ENCODE measurements at regions not wholly inside any gene's neighbourhood (a gene's known extent, or its start where the extent isn't known, plus 50 kb on each side); places are given as distances from the start of the nearest gene placed in this dataset.
"Not testable (repeated sequence)": the region's sequence is repeated elsewhere in the genome, so short reads cannot be mapped to it uniquely, and the experiment has no call there.

DNA sequence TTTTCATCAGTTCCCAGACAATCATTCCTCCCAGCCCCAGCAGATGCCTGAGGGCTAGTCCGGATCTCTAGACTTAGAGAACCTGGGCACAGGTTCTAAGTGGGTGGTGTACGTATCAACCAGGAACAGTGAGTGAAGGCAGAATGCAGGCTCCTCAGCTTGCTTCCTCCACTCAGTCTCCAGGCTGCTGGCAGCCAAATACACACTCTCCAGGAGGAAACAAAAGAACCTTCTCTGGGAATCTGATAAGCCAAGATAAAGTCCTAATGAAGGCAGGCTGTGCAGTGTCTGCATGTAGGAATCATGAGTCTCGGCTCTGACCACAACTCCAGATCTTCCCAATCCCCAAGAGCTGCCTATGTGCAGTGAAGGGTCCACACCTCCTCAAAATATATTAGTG is 245.7 kb downstream of the SP3 start:
- no peaks in the 10 kb centered on the region for H3K4me1 ChIP-seq
- DNase-seq: no peak
- H3K27me3 ChIP-seq: peaks cover 0 to 10% (median 0%) of the 10 kb centered on the region in 3 donors
- TF ChIP-seq POLR2AphosphoS5 (IDR thresholded peaks at IDR 0.05) (no peak), EP300 (IDR thresholded peaks at IDR 0.05) (no peak), CTCF (IDR thresholded peaks at IDR 0.05) (no peak), POLR2A (IDR thresholded peaks at IDR 0.05) (no peak)
- intact Hi-C loops (cut with DNase I; ENCODE audit: low total_unique reads): no loop called here
- no peaks in the 10 kb centered on the region for H3K36me3 ChIP-seq
- H3K27ac ChIP-seq: no peak overlapping the region
- H3K9me3 ChIP-seq: no peaks in the 10 kb centered on the region
- no peak overlapping the region for H3K4me3 ChIP-seq
- WGBS, 5 donors: 31 to 56% (median 35%) methylated on average over 3 of the region's 3 CpGs

DNA sequence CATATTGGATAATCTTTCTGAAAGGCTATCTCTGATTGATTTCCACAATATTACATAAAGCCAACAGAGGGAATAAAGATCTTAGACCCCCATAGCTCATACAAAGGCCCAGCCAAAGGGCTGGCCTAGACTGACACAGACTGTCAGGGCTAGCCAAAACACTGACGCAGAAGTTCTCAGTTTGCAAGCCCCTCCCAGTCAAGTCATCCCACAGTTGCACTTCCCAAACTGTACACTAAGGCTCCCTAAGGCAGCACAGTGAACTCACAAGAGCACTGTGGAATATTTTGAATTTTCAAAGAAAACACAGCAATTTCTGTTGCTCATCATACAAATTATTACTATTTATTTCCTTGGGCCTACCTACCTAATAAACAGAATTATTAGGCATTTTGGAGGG is 244.9 kb downstream of the SP3 start:
- WGBS, 5 donors: 42 to 82% (median 75%) methylated on average over 1 of the region's 1 CpG
- no peaks in the 10 kb centered on the region for H3K36me3 ChIP-seq
- H3K27ac ChIP-seq: no peak overlapping the region
- no peaks in the 10 kb centered on the region for H3K9me3 ChIP-seq
- H3K4me3 ChIP-seq: no peak overlapping the region
- no peaks in the 10 kb centered on the region for H3K4me1 ChIP-seq
- DNase-seq: peak in 1 of 2 donors; percentile 42
- TF ChIP-seq EP300 (IDR thresholded peaks at IDR 0.05): no peak
- TF ChIP-seq POLR2AphosphoS5 (IDR thresholded peaks at IDR 0.05): no peak
- no peak for TF ChIP-seq POLR2A (IDR thresholded peaks at IDR 0.05)
- intact Hi-C loops (cut with DNase I; ENCODE audit: low total_unique reads): no loop called here
- peaks cover 0 to 10% (median 0%) of the 10 kb centered on the region in 3 donors for H3K27me3 ChIP-seq

GRCh38 chr2:173734797-173735196 is 230.4 kb downstream of the SP3 start:
- DNase-seq: peak in 1 of 2 donors; percentile 24
- no peaks in the 10 kb centered on the region for H3K36me3 ChIP-seq
- H3K27ac ChIP-seq: no peak overlapping the region
- intact Hi-C loops (cut with DNase I; ENCODE audit: low total_unique reads): no loop called here
- no peak overlapping the region for H3K4me3 ChIP-seq
- H3K9me3 ChIP-seq: no peaks in the 10 kb centered on the region
- H3K4me1 ChIP-seq: no peaks in the 10 kb centered on the region
- WGBS, 5 donors: 81 to 84% (median 83%) methylated on average over 4 of the region's 4 CpGs
- H3K27me3 ChIP-seq: no peaks in the 10 kb centered on the region
- TF ChIP-seq CTCF (IDR thresholded peaks at IDR 0.05) (no peak), EP300 (IDR thresholded peaks at IDR 0.05) (no peak), POLR2A (IDR thresholded peaks at IDR 0.05) (no peak), POLR2AphosphoS5 (IDR thresholded peaks at IDR 0.05) (no peak)

- H3K27ac ChIP-seq; H3K9me3 ChIP-seq; H3K36me3 ChIP-seq; H3K27me3 ChIP-seq; H3K4me3 ChIP-seq; DNase-seq; intact Hi-C loops (cut with DNase I; ENCODE audit: low total_unique reads); H3K4me1 ChIP-seq: not testable (repeated sequence)
Observed at GRCh38 chr2:173737954-173738575, 227.1 kb downstream of the SP3 start.

DNA sequence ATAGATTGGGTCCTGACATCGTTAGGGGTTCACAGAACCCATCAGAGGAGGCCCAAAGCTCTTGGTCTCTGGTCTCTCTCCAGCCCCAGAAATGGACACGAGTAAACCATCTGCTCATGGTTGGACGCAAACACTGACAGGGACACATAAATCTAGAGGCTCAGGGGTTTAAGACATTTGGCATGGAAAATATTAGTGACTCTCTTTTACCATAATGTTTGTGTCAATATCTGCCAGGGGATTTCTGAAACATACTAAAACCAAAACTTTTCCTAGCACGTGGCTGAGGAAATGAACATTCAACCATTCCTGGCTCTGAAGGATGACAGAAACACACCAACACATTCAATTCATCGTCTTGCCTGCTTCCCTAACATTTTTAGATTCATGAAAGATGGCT is 226.2 kb downstream of the SP3 start:
- 66 to 78% (median 70%) methylated on average over 5 of the region's 5 CpGs for WGBS, 5 donors

More for the DNA sequence above, 226.2 kb downstream of the SP3 start:
- TF ChIP-seq CTCF (IDR thresholded peaks at IDR 0.05) (no peak), POLR2AphosphoS5 (IDR thresholded peaks at IDR 0.05) (no peak), EP300 (IDR thresholded peaks at IDR 0.05) (no peak), POLR2A (IDR thresholded peaks at IDR 0.05) (no peak)
- intact Hi-C loops (cut with DNase I; ENCODE audit: low total_unique reads): no loop called here
- Histone ChIP-seq H3K4me3 (no peak overlapping the region), H3K4me1 (no peaks in the 10 kb centered on the region), H3K27me3 (no peaks in the 10 kb centered on the region), H3K36me3 (no peaks in the 10 kb centered on the region), H3K27ac (no peak overlapping the region), H3K9me3 (no peaks in the 10 kb centered on the region)
- no peak for DNase-seq

Data from stomach (tissue), 8 donors.